Heart left ventricle (tissue), 16 donors: ENCODE measurements at regions not wholly inside any gene's neighbourhood (a gene's known extent, or its start where the extent isn't known, plus 50 kb on each side); places are given as distances from the start of the nearest gene placed in this dataset.
"Not testable (repeated sequence)": the region's sequence is repeated elsewhere in the genome, so short reads cannot be mapped to it uniquely, and the experiment has no call there.

Source experiments
- ATAC-seq, 4 donors: fragments of 200-7000 bp; cut with Tn5 transposase; one replicate each; pipeline ENCODE4 v1.9.1; 2020 to 2022; ENCODE audit warnings: moderate library complexity in 4 of 4, mild to moderate bottlenecking in 3 of 4, moderate number of reproducible peaks in 1 of 4
- DNase-seq, 5 donors: peaks; one replicate each; pipeline ENCODE4 v3.0.0-alpha.2; 2020
- H3K27ac ChIP-seq, 12 donors: fragments of 200-600 bp; sonication (generic) in 4 of 12; one replicate each; pipeline versions ENCODE4 v1.5.0 to v1.8.0; 2016 to 2022; ENCODE audit warnings: mild to moderate bottlenecking in 2 of 12
- H3K27me3 ChIP-seq, 9 donors: fragments of 200-600 bp; sonication (generic) in 2 of 9; one replicate each; pipeline versions ENCODE4 v1.5.1 to v1.8.0; 2016 to 2022; ENCODE audit warnings: mild to moderate bottlenecking in 3 of 9
- H3K36me3 ChIP-seq, 9 donors: fragments of 200-600 bp; sonication (generic) in 2 of 9; one replicate each; pipeline versions ENCODE4 v1.5.0 to v1.8.0; 2018 to 2022; ENCODE audit warnings: mild to moderate bottlenecking in 2 of 9
- H3K4me1 ChIP-seq, 12 donors: fragments of 200-600 bp; sonication (generic) in 4 of 12; one replicate each; pipeline versions ENCODE4 v1.5.0 to v1.8.0; 2016 to 2022; ENCODE audit warnings: mild to moderate bottlenecking in 3 of 12
- H3K4me3 ChIP-seq, 12 donors: fragments of 200-600 bp; sonication (generic) in 4 of 12; one replicate each; pipeline versions ENCODE4 v1.5.0 to v1.8.0; 2017 to 2022; ENCODE audit warnings: mild to moderate bottlenecking in 9 of 12, moderate library complexity in 4 of 12
- H3K9me3 ChIP-seq, 12 donors: fragments of 200-600 bp; sonication (generic) in 4 of 12; one replicate each; pipeline versions ENCODE4 v1.5.0 to v1.8.0; 2016 to 2022; ENCODE audit warnings: mild to moderate bottlenecking in 1 of 12
- POLR2A ChIP-seq, 2 donors: fragments of 450-650 bp; IDR thresholded peaks; one replicate each; pipeline ENCODE4 v1.6.1; 2017; ENCODE audit warnings: antibody characterized with exemption in 2 of 2, mild to moderate bottlenecking in 2 of 2, moderate library complexity in 2 of 2
- WGBS, 4 donors: extraction: QIAGEN DNeasy Blood & Tissue Kit in 2 of 4; methylation state at CpG; one replicate each; pipeline versions ENCODE4 v1.1.5 to v1.1.7; 2013 to 2018; 5-methylcytosine and 5-hydroxymethylcytosine counted together
- intact Hi-C, 10 donors: fragments of 100-400 bp; cut with DNase I; formaldehyde crosslinking; loops; one replicate each; pipeline versions ENCODE4 v1.11.1 to v1.14.2; 2022
- TF ChIP-seq, protein P1 (sequence below), 12 donors: fragments of 200-600 bp; sonication (generic) in 4 of 12; IDR thresholded peaks; one replicate each; pipeline versions ENCODE4 v1.5.0 to v1.8.0; 2018 to 2022; ENCODE audit warnings: antibody characterized with exemption in 12 of 12, mild to moderate bottlenecking in 5 of 12
- donor health status: ischemic (EF 13 %, LVEDD 7.1; RV severe dilation, severe dysfunction).
- donor health status: healthy with polysubstance abuse.
- donor health status: DM: no; HTN: yes; CAD: no.
- donor health status: DM: no; HTN: no; CAD: no.
- donor health status: ischemic (EF 25% LVEDD 6.9; RV normal size, moderate dysfunction).
- donor health status: ischemic (EF 25% LVEDD 5.7; RV mildly dilated, moderate dysfunction).
- donor health status: healthy.
- donor health status: DM: yes; HTN: yes; CAD: no.
- donor health status: ischemic (EF 35%, LVEDD 5.7; RV mildly dilated, moderate dysfunction).
- donor health status: nonischemic (EF 11% LVEDD 7.7; RV severe dilation, severe dysfunction).
- donor health status: DM: yes; HTN: yes; CAD: no.
- donor health status: PGD.
- donor health status: ischemic (EF 29% LVEDD 5.4; RV normal size, mild dysfunction).
- donor health status: nonischemic (EF 23%, LVEDD 6.1; RV moderate dilation, normal function).

DNA sequence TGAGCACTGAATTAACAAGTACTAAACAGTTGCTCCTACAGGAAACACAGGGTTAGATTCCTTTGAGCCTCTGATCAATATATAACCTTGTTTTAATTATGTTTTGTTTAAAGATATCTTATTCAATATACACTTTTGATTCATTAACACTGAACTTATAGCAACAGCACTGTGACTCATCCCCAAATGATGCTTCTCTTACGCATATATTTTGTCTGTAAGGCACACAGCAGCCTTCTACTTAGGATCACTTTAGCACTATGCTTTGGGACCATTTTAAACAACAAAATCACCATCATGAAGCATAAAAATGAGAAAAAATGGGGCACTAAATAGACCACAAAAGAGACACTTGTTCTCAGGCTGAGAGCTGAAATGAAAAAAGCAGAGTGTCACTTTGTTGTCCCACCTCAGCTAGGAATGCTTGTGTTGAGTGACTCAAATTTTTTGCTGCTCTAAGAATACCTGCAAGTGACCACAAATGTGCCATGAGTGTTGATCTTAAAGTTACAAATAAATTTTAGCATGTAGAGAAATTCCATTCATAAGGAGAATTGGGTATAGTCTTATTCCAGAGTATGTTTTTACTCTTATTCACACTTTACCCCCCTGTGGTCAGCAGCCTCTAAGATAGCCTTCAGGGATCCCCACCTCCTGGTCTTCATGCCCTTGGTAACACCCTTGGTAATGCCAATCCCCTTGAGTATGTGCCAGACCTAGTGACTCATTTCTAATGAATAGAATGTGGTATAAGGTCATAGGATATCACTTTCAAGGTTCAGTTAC, 252.7 kb upstream of the IL12B start:
- ATAC-seq (peak in 1 of 4 donors; percentile 37), DNase-seq (no peak)
- Histone ChIP-seq H3K4me3 (no peak overlapping the region), H3K4me1 (peaks cover 0 to 4% (median 0%) of the 10 kb centered on the region in 12 donors), H3K27ac (no peak overlapping the region), H3K36me3 (no peaks in the 10 kb centered on the region), H3K27me3 (no peaks in the 10 kb centered on the region), H3K9me3 (peaks cover 0 to 11% (median 0%) of the 10 kb centered on the region in 12 donors)
- intact Hi-C loops: no loop called here
- 92 to 97% (median 95%) methylated on average over 1 of the region's 1 CpG for WGBS, 4 donors
- TF ChIP-seq POLR2A (IDR thresholded peaks at IDR 0.05): no peak
- TF ChIP-seq, protein P1, sequence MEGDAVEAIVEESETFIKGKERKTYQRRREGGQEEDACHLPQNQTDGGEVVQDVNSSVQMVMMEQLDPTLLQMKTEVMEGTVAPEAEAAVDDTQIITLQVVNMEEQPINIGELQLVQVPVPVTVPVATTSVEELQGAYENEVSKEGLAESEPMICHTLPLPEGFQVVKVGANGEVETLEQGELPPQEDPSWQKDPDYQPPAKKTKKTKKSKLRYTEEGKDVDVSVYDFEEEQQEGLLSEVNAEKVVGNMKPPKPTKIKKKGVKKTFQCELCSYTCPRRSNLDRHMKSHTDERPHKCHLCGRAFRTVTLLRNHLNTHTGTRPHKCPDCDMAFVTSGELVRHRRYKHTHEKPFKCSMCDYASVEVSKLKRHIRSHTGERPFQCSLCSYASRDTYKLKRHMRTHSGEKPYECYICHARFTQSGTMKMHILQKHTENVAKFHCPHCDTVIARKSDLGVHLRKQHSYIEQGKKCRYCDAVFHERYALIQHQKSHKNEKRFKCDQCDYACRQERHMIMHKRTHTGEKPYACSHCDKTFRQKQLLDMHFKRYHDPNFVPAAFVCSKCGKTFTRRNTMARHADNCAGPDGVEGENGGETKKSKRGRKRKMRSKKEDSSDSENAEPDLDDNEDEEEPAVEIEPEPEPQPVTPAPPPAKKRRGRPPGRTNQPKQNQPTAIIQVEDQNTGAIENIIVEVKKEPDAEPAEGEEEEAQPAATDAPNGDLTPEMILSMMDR (IDR thresholded peaks at IDR 0.05): no peak

DNA sequence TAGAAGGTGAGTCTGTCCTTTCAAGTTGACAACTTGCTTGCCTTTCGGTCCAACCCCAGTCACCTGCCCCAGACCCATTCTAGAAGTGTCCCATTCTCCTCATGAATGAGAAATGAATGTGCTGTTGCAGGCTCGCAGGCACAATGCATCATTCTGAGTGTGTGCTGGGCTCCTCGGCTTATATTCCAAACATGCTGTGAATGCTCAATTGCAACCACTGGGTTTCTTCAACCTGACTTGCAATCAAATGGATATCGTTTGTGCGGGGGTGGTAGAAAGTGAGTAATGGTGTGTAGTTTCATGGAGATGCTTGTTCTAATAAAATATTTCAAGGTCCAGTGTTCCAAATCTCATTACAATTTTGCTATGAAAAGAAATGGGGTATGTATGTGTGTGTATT, 256.6 kb upstream of the IL12B start:
- no peak for TF ChIP-seq POLR2A (IDR thresholded peaks at IDR 0.05)
- TF ChIP-seq, protein P1 (IDR thresholded peaks at IDR 0.05): no peak
- H3K4me3 ChIP-seq: no peak overlapping the region
- intact Hi-C loops: no loop called here
- no peaks in the 10 kb centered on the region for H3K36me3 ChIP-seq
- no peak overlapping the region for H3K27ac ChIP-seq
- 83 to 91% (median 88%) methylated on average over 5 of the region's 5 CpGs for WGBS, 4 donors
- ATAC-seq (no peak), DNase-seq (no peak)
- H3K4me1 ChIP-seq: peaks cover 0 to 1% (median 0%) of the 10 kb centered on the region in 12 donors
- no peaks in the 10 kb centered on the region for H3K27me3 ChIP-seq
- peaks cover 0 to 15% (median 0%) of the 10 kb centered on the region in 12 donors for H3K9me3 ChIP-seq

DNA sequence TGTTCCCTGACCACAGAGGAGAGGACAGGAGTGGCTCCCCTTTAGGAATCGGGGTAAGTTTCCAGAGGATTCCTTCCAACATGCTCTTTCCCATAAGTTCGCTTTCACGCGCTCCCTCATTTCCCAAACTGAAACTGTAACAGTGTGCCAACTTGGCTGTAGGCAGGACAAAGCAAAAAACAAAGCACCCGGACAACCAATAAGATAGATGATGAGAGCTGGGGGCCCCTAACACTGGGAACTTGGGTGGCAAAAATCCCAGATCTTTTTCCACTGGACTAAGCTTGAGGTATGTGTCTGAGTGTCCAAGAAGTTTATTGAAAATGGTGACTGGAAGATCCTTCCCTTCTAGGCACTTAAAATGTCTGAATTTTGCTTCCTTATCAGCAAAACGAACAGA, 258.7 kb upstream of the IL12B start:
- DNase-seq (peak in 1 of 5 donors; percentile 26), ATAC-seq (peak in 3 of 4 donors; percentile 9 to 65 (median 19))
- TF ChIP-seq, protein P1 (IDR thresholded peaks at IDR 0.05): no peak
- 70 to 80% (median 75%) methylated on average over 6 of the region's 6 CpGs for WGBS, 4 donors
- no peak overlapping the region for H3K27ac ChIP-seq
- no peaks in the 10 kb centered on the region for H3K4me1 ChIP-seq
- intact Hi-C loops: no loop called here
- H3K27me3 ChIP-seq: no peaks in the 10 kb centered on the region
- H3K36me3 ChIP-seq: no peaks in the 10 kb centered on the region
- peaks cover 0 to 5% (median 0%) of the 10 kb centered on the region in 12 donors for H3K9me3 ChIP-seq
- H3K4me3 ChIP-seq: no peak overlapping the region

DNA sequence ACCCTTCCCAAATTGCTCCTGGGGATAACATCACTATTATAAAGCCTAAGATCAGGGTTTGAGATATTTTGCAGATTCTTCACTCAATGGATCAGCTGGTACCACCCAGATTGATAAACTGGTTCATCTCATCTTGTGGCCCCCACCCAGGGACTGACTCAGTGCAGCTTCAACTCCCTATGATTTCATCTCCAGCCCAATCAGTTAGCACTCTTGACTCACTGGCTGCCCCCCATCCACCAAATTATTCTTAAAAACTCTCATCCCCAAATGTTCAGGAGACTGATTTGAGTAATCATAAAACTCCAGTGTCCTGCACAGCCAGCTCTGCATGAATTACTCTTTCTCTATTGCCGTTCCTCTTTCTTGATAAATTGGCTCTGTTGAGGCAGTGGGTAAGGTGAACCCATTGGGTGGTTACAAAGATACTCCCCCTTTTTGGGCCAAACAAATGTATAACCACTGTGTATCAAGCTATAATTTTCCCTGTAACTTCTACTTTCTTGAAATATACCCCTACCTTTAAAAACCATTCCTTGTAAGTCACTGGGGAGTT, 263.3 kb upstream of the IL12B start:
- no peaks in the 10 kb centered on the region for H3K27me3 ChIP-seq
- H3K9me3 ChIP-seq: peaks cover 0 to 4% (median 0%) of the 10 kb centered on the region in 12 donors
- DNase-seq (no peak), ATAC-seq (no peak)
- H3K4me1 ChIP-seq: no peaks in the 10 kb centered on the region
- 43 to 90% (median 53%) methylated on average over 1 of the region's 1 CpG for WGBS, 4 donors
- no peak overlapping the region for H3K27ac ChIP-seq
- no peak overlapping the region for H3K4me3 ChIP-seq
- no peaks in the 10 kb centered on the region for H3K36me3 ChIP-seq
- intact Hi-C loops: no loop called here
- TF ChIP-seq, protein P1 (IDR thresholded peaks at IDR 0.05): no peak
- no peak for TF ChIP-seq POLR2A (IDR thresholded peaks at IDR 0.05)

DNA sequence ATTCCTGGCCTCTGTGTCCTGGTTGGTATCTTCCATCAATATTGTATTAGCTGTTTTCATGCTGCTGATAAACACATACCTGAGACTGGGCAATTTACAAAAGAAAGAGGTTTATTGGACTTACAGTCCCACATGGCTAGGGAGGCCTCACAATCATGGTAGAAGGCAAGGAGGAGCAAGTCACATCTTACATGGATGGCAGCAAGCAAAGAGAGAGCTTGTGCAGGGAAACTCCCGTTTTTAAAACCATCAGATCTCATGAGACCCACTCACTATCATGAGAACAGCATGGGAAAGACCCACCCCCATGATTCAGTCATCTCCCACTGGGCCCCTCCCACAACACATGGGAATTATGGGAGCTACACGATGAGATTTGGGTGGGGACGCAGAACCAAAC, 265.3 kb upstream of the IL12B start:
- H3K27me3 ChIP-seq, H3K4me3 ChIP-seq, H3K4me1 ChIP-seq, ATAC-seq, H3K9me3 ChIP-seq, H3K27ac ChIP-seq, intact Hi-C loops, DNase-seq, H3K36me3 ChIP-seq: not testable (repeated sequence)
- WGBS, 4 donors: 75 to 92% (median 88%) methylated on average over 3 of the region's 3 CpGs
